Lower leg skin (tissue), 3 donors: ENCODE measurements at regions not wholly inside any gene's neighbourhood (a gene's known extent, or its start where the extent isn't known, plus 50 kb on each side); places are given as distances from the start of the nearest gene placed in this dataset.

Experiments used
- POLR2A ChIP-seq, 2 donors: fragments of 450-650 bp; IDR thresholded peaks; one replicate each; pipeline ENCODE4 v1.6.1; 2016 to 2017; ENCODE audit warnings: antibody characterized with exemption in 2 of 2, mild to moderate bottlenecking in 1 of 2, moderate library complexity in 1 of 2
- TF ChIP-seq, protein P1 (sequence below), 3 donors: fragments of 450-650 bp; IDR thresholded peaks; one replicate each; pipeline ENCODE4 v1.5.1; 2016; ENCODE audit warnings: antibody characterized with exemption in 3 of 3, mild to moderate bottlenecking in 3 of 3, moderate library complexity in 2 of 3

DNA sequence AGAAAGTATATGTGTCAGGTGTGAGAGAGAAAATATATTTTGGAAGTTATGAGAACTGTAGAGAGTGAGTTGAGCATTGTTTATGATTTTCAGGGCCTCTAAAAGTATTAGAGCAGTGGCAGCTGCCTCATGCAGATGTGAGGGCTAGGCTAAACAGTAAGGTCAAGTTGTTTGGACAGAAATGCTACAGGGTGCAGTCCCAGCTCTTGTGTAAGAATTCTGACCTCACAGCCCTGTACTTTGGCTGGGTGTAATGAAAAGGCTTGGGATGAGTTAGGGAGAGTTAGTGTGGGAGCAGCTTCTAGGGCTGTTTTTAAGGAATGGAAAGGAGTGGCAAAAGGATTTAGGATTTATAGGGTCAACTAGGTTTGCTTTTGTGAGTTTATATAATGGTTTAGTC is 764.8 kb upstream of the ADGRB3 start:
- TF ChIP-seq, protein P1, sequence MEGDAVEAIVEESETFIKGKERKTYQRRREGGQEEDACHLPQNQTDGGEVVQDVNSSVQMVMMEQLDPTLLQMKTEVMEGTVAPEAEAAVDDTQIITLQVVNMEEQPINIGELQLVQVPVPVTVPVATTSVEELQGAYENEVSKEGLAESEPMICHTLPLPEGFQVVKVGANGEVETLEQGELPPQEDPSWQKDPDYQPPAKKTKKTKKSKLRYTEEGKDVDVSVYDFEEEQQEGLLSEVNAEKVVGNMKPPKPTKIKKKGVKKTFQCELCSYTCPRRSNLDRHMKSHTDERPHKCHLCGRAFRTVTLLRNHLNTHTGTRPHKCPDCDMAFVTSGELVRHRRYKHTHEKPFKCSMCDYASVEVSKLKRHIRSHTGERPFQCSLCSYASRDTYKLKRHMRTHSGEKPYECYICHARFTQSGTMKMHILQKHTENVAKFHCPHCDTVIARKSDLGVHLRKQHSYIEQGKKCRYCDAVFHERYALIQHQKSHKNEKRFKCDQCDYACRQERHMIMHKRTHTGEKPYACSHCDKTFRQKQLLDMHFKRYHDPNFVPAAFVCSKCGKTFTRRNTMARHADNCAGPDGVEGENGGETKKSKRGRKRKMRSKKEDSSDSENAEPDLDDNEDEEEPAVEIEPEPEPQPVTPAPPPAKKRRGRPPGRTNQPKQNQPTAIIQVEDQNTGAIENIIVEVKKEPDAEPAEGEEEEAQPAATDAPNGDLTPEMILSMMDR (IDR thresholded peaks at IDR 0.05) = no peak
- TF ChIP-seq POLR2A (IDR thresholded peaks at IDR 0.05) = no peak
